HL-60 (cell line): ENCODE measurements at regions not wholly inside any gene's neighbourhood (a gene's known extent, or its start where the extent isn't known, plus 50 kb on each side); places are given as distances from the start of the nearest gene placed in this dataset.

ENCODE experiments used
- CTCF ChIP-seq: IDR thresholded peaks from one replicate; pipeline ENCODE4 v1.5.1; 2011; ENCODE audit warnings: low read length, control low read depth, inconsistent platforms; ENCODE audit not compliant: insufficient read depth
- GABPA ChIP-seq: IDR thresholded peaks from 2 replicates; pipeline ENCODE4 v1.6.1; 2012; ENCODE audit warnings: low read depth
- POLR2AphosphoS5 ChIP-seq: IDR thresholded peaks from 2 replicates; pipeline ENCODE4 v1.6.1; 2012; ENCODE audit warnings: low read depth
- REST ChIP-seq: IDR thresholded peaks from 2 replicates; pipeline ENCODE4 v1.6.1; 2012; ENCODE audit warnings: low read depth; ENCODE audit not compliant: insufficient replicate concordance
- SPI1 ChIP-seq: IDR thresholded peaks from 2 replicates; pipeline ENCODE4 v1.6.1; 2012; ENCODE audit warnings: low read depth, mild to moderate bottlenecking, borderline replicate concordance

GRCh38 chrX:8279323-8279722, 108.3 kb upstream of the VCX2 start:
- TF ChIP-seq CTCF: no peak
- no peak for TF ChIP-seq POLR2AphosphoS5
- no peak for TF ChIP-seq REST
- no peak for TF ChIP-seq GABPA
- no peak for TF ChIP-seq SPI1
